ENCODE measurements at regions not wholly inside any gene's neighbourhood (a gene's known extent, or its start where the extent isn't known, plus 50 kb on each side); places are given as distances from the start of the nearest gene placed in this dataset.

GRCh38 chr12:46914336-46914735 lies 88.5 kb upstream of the SLC38A4 start:
- DNase-seq = no peak

GRCh38 chr12:46915082-46915481 lies 89.3 kb upstream of the SLC38A4 start:
- DNase-seq = no peak

GRCh38 chr12:46915836-46916235 lies 90.0 kb upstream of the SLC38A4 start:
- DNase-seq = no peak

- no peak for DNase-seq
Observed at GRCh38 chr12:46916796-46917419, 91.1 kb upstream of the SLC38A4 start.

GRCh38 chr12:46917821-46918220 lies 92.0 kb upstream of the SLC38A4 start:
- DNase-seq = no peak

- no peak for DNase-seq
Observed at GRCh38 chr12:46918631-46919030, 92.8 kb upstream of the SLC38A4 start.

- DNase-seq = no peak
Observed at GRCh38 chr12:46919666-46920400, 94.0 kb upstream of the SLC38A4 start.

GRCh38 chr12:46920499-46920898 lies 94.7 kb upstream of the SLC38A4 start:
- no peak for DNase-seq

GRCh38 chr12:46921048-46921763 lies 95.4 kb upstream of the SLC38A4 start:
- DNase-seq = no peak

GRCh38 chr12:46921764-46922133 lies 96.0 kb upstream of the SLC38A4 start:
- no peak for DNase-seq

- DNase-seq = no peak
Observed at GRCh38 chr12:46926526-46926925, 100.7 kb upstream of the SLC38A4 start.

GRCh38 chr12:46930101-46930500 lies 104.3 kb upstream of the SLC38A4 start:
- DNase-seq = no peak

- DNase-seq = no peak
Observed at GRCh38 chr12:46933947-46934346, 108.2 kb upstream of the SLC38A4 start.

GRCh38 chr12:46934374-46935111 lies 108.7 kb upstream of the SLC38A4 start:
- no peak for DNase-seq

GRCh38 chr12:46935271-46935847 lies 109.6 kb upstream of the SLC38A4 start:
- DNase-seq = no peak

- no peak for DNase-seq
Observed at GRCh38 chr12:46936042-46936441, 110.2 kb upstream of the SLC38A4 start.

- no peak for DNase-seq
Observed at GRCh38 chr12:46938071-46938678, 112.4 kb upstream of the SLC38A4 start.

GRCh38 chr12:46941981-46942380 lies 116.2 kb upstream of the SLC38A4 start:
- DNase-seq = no peak

- DNase-seq = no peak
Observed at GRCh38 chr12:46942579-46942978, 116.8 kb upstream of the SLC38A4 start.

GRCh38 chr12:46944088-46944487 lies 118.3 kb upstream of the SLC38A4 start:
- DNase-seq = no peak

GRCh38 chr12:46944771-46945170 lies 119.0 kb upstream of the SLC38A4 start:
- DNase-seq = no peak

GRCh38 chr12:46945591-46945990 lies 119.8 kb upstream of the SLC38A4 start:
- no peak for DNase-seq

- no peak for DNase-seq
Observed at GRCh38 chr12:46946137-46946536, 120.3 kb upstream of the SLC38A4 start.

All from GDM1 (cell line).